NB4 (cell line): ENCODE measurements at regions not wholly inside any gene's neighbourhood (a gene's known extent, or its start where the extent isn't known, plus 50 kb on each side); places are given as distances from the start of the nearest gene placed in this dataset.

Experiments used
- CTCF ChIP-seq: IDR thresholded peaks from one replicate; pipeline ENCODE4 v1.5.1; 2012; ENCODE audit warnings: low read depth, low read length
- MAX ChIP-seq: IDR thresholded peaks from 2 replicates; pipeline ENCODE4 v1.6.1; 2011; ENCODE audit warnings: low read depth, low read length
- MYC ChIP-seq: IDR thresholded peaks from 2 replicates; pipeline ENCODE4 v1.6.1; 2011; ENCODE audit warnings: low read depth, low read length
- POLR2A ChIP-seq: IDR thresholded peaks from 2 replicates; pipeline ENCODE4 v1.6.1; 2011; ENCODE audit warnings: mild to moderate bottlenecking; ENCODE audit not compliant: insufficient read length; ENCODE audit errors: extremely low read depth

GRCh38 chr11:41866525-41866924, 407.1 kb upstream of the LRRC4C start:
- TF ChIP-seq MYC (no peak), CTCF (no peak), POLR2A (no peak), MAX (no peak)
